Neural cell (in vitro differentiated cells): ENCODE measurements at regions not wholly inside any gene's neighbourhood (a gene's known extent, or its start where the extent isn't known, plus 50 kb on each side); places are given as distances from the start of the nearest gene placed in this dataset.

ENCODE experiments used
- small RNA-seq, 3 experiments: library from RNA; depleted of rRNA; stranded (forward); fragments of <200 nt; gene quantifications; one replicate each; pipeline ENCODE3, GENCODE V24; 2012

Small RNAs in the stretch of these regions (small RNA-seq; reads per million reads assigned to genes)
- gene RPS27P18, result 0 reads per million in 3 experiments
